ENCODE measurements at regions not wholly inside any gene's neighbourhood (a gene's known extent, or its start where the extent isn't known, plus 50 kb on each side); places are given as distances from the start of the nearest gene placed in this dataset.

GRCh38 chr6:48814957-48815356 is 648.1 kb downstream of the MMUT start:
- H3K4me2 ChIP-seq (ENCODE audit: unreplicated experiment), result no peak overlapping the region
- H3K4me1 ChIP-seq (ENCODE audit: insufficient read depth), result peaks cover 18% of the 10 kb centered on the region
- H3K27me3 ChIP-seq (replicated peaks; ENCODE audit: insufficient read depth), result no peaks in the 10 kb centered on the region
- H3F3A ChIP-seq (ENCODE audit: insufficient read depth), result peaks cover 8% of the 10 kb centered on the region; the same call in 1 of the 2 replicates
- H3K27ac ChIP-seq, result no peak overlapping the region
- no peaks in the 10 kb centered on the region for H3K9me3 ChIP-seq (ENCODE audit: low read depth)
- H3K9me2 ChIP-seq (ENCODE audit: insufficient read depth), result no peaks in the 10 kb centered on the region
- no peak for DNase-seq
- H3K9ac ChIP-seq, result no peak overlapping the region
- in situ Hi-C loops (cut with MboI), result no loop called here
- TF ChIP-seq EZH2 (IDR thresholded peaks at IDR 0.05; ENCODE audit: insufficient read depth, poor library complexity, severe bottlenecking) (no peak), EZH2phosphoT487 (IDR thresholded peaks at IDR 0.05; ENCODE audit: insufficient read depth, low read depth) (no peak)
- H3K4me3 ChIP-seq, result no peak overlapping the region
- no peaks in the 10 kb centered on the region for H3K36me3 ChIP-seq (ENCODE audit: low read depth)
- no peak overlapping the region for H2AFZ ChIP-seq
- no peaks in the 10 kb centered on the region for H4K20me1 ChIP-seq (ENCODE audit: insufficient read depth)
- no peaks in the 10 kb centered on the region for H3K79me2 ChIP-seq (ENCODE audit: insufficient read depth)

DNA sequence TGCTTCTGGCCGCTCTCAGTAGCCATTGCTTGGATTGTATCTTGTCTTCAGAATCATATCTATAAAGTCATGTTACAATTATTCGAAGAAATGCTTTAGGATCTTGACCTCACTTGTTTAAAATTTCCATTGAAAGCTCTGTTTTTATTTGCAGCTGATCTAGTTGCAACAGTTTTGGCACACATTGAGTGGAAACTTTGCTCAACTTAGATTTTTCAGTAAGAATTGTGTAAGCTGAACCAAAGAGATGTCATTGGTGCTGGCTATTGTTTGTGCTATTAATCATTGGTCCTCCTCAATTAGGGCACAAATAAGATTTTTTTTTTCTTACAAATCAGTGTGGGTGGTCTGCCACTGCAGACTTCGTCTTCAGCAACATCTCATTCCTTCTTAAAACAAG is 649.2 kb downstream of the MMUT start:
- Histone ChIP-seq H3K79me2 (ENCODE audit: insufficient read depth) (no peaks in the 10 kb centered on the region), H3K4me2 (ENCODE audit: unreplicated experiment) (no peak overlapping the region), H2AFZ (no peak overlapping the region), H3K9me3 (ENCODE audit: low read depth) (no peaks in the 10 kb centered on the region), H3K4me1 (ENCODE audit: insufficient read depth) (peaks cover 22% of the 10 kb centered on the region), H3K9me2 (ENCODE audit: insufficient read depth) (no peaks in the 10 kb centered on the region), H3K4me3 (no peak overlapping the region), H3F3A (ENCODE audit: insufficient read depth) (peaks cover 8% of the 10 kb centered on the region; the same call in 1 of the 2 replicates), H3K9ac (no peak overlapping the region), H3K27me3 (replicated peaks; ENCODE audit: insufficient read depth) (no peaks in the 10 kb centered on the region), H3K27ac (no peak overlapping the region), H3K36me3 (ENCODE audit: low read depth) (no peaks in the 10 kb centered on the region), H4K20me1 (ENCODE audit: insufficient read depth) (no peaks in the 10 kb centered on the region)
- in situ Hi-C loops (cut with MboI), result no loop called here
- WGBS, 2 experiments (ENCODE audit: low coverage in 1 of 2, low lambda C conversion rate in 2 of 2, missing lambda C conversion rate in 2 of 2), result 19 to 24% methylated on average over 3 of the region's 3 CpGs
- DNase-seq, result peak; percentile 50
- TF ChIP-seq EZH2phosphoT487 (IDR thresholded peaks at IDR 0.05; ENCODE audit: insufficient read depth, low read depth) (no peak), EZH2 (IDR thresholded peaks at IDR 0.05; ENCODE audit: insufficient read depth, poor library complexity, severe bottlenecking) (no peak)

GRCh38 chr6:48809700-48810099 is 653.4 kb downstream of the MMUT start:
- Histone ChIP-seq H3K4me3 (no peak overlapping the region), H4K20me1 (ENCODE audit: insufficient read depth) (no peaks in the 10 kb centered on the region), H3K36me3 (ENCODE audit: low read depth) (no peaks in the 10 kb centered on the region), H3K79me2 (ENCODE audit: insufficient read depth) (no peaks in the 10 kb centered on the region), H3K9me3 (ENCODE audit: low read depth) (no peaks in the 10 kb centered on the region), H3K9ac (no peak overlapping the region), H3K27me3 (replicated peaks; ENCODE audit: insufficient read depth) (no peaks in the 10 kb centered on the region), H3F3A (ENCODE audit: insufficient read depth) (no peaks in the 10 kb centered on the region), H3K4me2 (ENCODE audit: unreplicated experiment) (peak overlapping the region; percentile 3), H3K27ac (no peak overlapping the region), H3K4me1 (ENCODE audit: insufficient read depth) (peaks cover 5% of the 10 kb centered on the region; the same call in 1 of the 2 replicates), H3K9me2 (ENCODE audit: insufficient read depth) (no peaks in the 10 kb centered on the region), H2AFZ (peak overlapping the region; percentile 65)
- in situ Hi-C loops (cut with MboI), result no loop called here
- no peak for TF ChIP-seq EZH2 (IDR thresholded peaks at IDR 0.05; ENCODE audit: insufficient read depth, poor library complexity, severe bottlenecking)
- no peak for TF ChIP-seq EZH2phosphoT487 (IDR thresholded peaks at IDR 0.05; ENCODE audit: insufficient read depth, low read depth)
- WGBS, 2 experiments (ENCODE audit: low coverage in 1 of 2, low lambda C conversion rate in 2 of 2, missing lambda C conversion rate in 2 of 2), result 35 to 39% methylated on average over 2 of the region's 2 CpGs
- DNase-seq, result no peak

GRCh38 chr6:48809245-48809644 is 653.8 kb downstream of the MMUT start:
- Histone ChIP-seq H3K27ac (no peak overlapping the region), H3K4me1 (ENCODE audit: insufficient read depth) (peaks cover 5% of the 10 kb centered on the region; the same call in 1 of the 2 replicates), H3K9ac (no peak overlapping the region), H3K4me2 (ENCODE audit: unreplicated experiment) (peak overlapping the region; percentile 3), H4K20me1 (ENCODE audit: insufficient read depth) (no peaks in the 10 kb centered on the region), H3F3A (ENCODE audit: insufficient read depth) (no peaks in the 10 kb centered on the region), H2AFZ (peak overlapping the region; percentile 65), H3K9me2 (ENCODE audit: insufficient read depth) (no peaks in the 10 kb centered on the region), H3K27me3 (replicated peaks; ENCODE audit: insufficient read depth) (no peaks in the 10 kb centered on the region), H3K79me2 (ENCODE audit: insufficient read depth) (no peaks in the 10 kb centered on the region), H3K4me3 (no peak overlapping the region), H3K9me3 (ENCODE audit: low read depth) (no peaks in the 10 kb centered on the region), H3K36me3 (ENCODE audit: low read depth) (no peaks in the 10 kb centered on the region)
- in situ Hi-C loops (cut with MboI), result no loop called here
- TF ChIP-seq EZH2phosphoT487 (IDR thresholded peaks at IDR 0.05; ENCODE audit: insufficient read depth, low read depth) (no peak), EZH2 (IDR thresholded peaks at IDR 0.05; ENCODE audit: insufficient read depth, poor library complexity, severe bottlenecking) (no peak)
- WGBS, 2 experiments (ENCODE audit: low coverage in 1 of 2, low lambda C conversion rate in 2 of 2, missing lambda C conversion rate in 2 of 2), result 23 to 26% methylated on average over 4 of the region's 4 CpGs
- DNase-seq, result no peak

- in situ Hi-C loops (cut with MboI), result no loop called here
- Histone ChIP-seq H3K27me3 (replicated peaks; ENCODE audit: insufficient read depth) (no peaks in the 10 kb centered on the region), H3K9me3 (ENCODE audit: low read depth) (no peaks in the 10 kb centered on the region), H4K20me1 (ENCODE audit: insufficient read depth) (no peaks in the 10 kb centered on the region), H3K27ac (no peak overlapping the region), H3K4me3 (no peak overlapping the region), H3K79me2 (ENCODE audit: insufficient read depth) (no peaks in the 10 kb centered on the region), H2AFZ (no peak overlapping the region), H3K36me3 (ENCODE audit: low read depth) (no peaks in the 10 kb centered on the region), H3K4me1 (ENCODE audit: insufficient read depth) (no peaks in the 10 kb centered on the region), H3F3A (ENCODE audit: insufficient read depth) (no peaks in the 10 kb centered on the region), H3K9me2 (ENCODE audit: insufficient read depth) (no peaks in the 10 kb centered on the region), H3K4me2 (ENCODE audit: unreplicated experiment) (no peak overlapping the region), H3K9ac (no peak overlapping the region)
- WGBS, 2 experiments (ENCODE audit: low coverage in 1 of 2, low lambda C conversion rate in 2 of 2, missing lambda C conversion rate in 2 of 2), result 47 to 60% methylated on average over 3 of the region's 3 CpGs
- no peak for DNase-seq
- TF ChIP-seq EZH2 (IDR thresholded peaks at IDR 0.05; ENCODE audit: insufficient read depth, poor library complexity, severe bottlenecking) (no peak), EZH2phosphoT487 (IDR thresholded peaks at IDR 0.05; ENCODE audit: insufficient read depth, low read depth) (no peak)
Observed at GRCh38 chr6:48798296-48798695, 664.8 kb downstream of the MMUT start.

Measured in GM23248 (cell line).